GF-D8 (cell line): ENCODE measurements at regions not wholly inside any gene's neighbourhood (a gene's known extent, or its start where the extent isn't known, plus 50 kb on each side); places are given as distances from the start of the nearest gene placed in this dataset.
"Not testable (repeated sequence)": the region's sequence is repeated elsewhere in the genome, so short reads cannot be mapped to it uniquely, and the experiment has no call there.

Experiments
- DNase-seq: peaks from one replicate; lab custom pipeline; 2025; lab: John Stamatoyannopoulos, UW

DNA sequence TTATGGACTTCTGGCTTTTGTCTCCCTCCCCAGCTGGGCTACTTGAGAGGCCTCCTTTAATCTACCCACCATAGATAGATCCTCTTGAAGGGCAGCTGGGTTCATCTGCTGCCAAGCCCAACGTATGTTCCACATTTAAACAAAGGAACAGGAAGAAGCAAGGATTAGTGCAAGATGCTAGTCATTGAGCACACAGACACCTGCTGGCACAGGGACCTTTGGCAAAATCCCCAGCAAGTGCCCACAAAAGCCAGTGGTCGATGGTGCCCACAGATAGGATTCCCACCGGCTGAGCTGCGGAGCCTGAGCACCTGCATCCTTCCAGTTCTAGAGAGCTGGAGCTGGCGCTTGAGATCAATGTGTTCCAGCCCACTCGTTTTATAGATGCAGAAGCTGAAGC is 57.7 kb upstream of the SHB start:
- no peak for DNase-seq

DNA sequence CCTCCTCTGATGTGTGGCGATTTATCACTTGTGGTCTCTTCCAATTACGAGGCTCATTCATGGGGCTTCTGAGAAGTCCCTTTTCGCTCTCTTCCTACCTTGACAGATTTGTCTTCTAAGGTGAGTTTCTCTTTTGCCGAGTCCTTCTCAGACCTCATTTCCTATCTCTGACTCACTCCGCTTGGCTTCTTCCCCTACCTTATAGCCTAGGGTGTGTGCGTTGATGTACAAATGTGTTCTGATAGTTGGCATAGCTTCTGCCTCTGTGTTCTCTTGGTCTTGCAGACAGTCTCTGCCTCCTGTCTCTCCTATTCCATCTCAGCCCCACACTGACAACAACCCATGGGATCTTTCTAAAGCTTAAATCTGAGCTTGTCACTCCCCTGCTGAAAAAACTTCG is 56.9 kb upstream of the SHB start:
- no peak for DNase-seq

DNA sequence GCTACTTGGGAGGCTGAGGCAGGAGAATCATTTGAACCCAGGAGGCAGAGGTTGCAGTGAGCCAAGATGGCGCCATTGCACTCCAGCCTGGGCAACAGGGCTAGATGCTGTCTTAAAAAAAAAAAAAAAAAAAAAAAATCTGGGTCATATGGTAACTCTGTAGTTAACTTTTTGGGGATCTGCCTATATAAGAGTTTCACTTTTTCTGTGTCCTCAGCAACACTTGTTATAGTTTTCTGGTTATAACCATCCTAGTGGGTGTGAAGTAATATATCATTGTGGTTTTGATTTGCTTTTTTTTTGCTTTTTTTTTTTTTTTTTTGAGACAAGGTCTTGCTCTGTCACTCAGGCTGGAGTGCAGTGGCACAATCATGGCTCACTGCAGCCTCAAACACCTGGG is 54.3 kb upstream of the SHB start:
- not testable (repeated sequence) for DNase-seq

DNA sequence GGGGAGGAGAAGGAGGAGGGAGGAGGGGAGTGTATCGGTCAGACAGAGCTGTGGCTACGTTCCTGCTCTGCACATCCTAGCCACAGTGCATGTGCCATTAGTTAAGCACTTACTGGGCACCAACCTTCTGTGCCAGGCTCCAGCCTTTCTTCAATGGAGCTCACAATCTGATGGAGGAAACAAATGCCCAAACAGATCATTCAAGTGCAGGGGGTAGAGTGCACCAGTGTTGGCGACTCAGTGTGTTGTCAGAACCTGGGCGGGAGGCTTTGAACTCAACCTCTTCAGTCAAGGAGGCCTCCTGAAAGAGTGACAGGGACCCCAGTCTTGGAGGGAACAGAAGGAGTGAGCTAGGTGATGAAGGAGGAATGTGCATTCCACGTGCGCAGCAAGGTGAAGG is 51.9 kb upstream of the SHB start:
- no peak for DNase-seq

DNA sequence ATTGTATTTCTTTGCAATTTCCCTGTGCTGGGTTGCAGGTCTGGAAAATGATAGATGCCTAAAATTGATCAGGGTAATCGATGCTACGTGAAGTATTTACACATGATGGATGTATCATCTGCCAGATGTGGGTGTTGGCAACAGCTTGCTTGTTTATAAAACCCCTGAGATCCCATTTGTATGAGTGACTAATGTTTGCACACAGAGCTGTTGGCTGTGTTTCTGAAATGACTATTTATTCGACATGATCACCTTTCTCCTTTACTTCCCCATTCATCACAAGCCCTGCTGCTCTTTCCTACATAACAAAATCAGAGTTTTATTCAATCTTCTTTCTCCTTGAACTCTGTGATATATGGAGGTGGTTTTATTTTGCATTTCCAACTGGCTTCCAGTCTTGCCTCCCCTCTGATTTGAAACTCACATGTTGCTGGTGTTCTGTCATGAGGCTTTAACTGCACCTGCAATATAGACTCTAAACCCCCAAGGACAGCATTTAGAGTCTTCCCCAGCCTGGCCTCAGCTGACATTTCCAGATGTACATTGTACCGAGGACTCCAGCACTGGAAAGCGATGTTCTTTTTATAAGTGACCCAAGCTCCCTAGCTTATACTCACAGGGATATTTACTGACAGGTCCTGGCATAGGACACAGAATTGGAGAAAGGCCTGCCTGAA is 50.7 kb upstream of the SHB start:
- DNase-seq, result no peak

DNA sequence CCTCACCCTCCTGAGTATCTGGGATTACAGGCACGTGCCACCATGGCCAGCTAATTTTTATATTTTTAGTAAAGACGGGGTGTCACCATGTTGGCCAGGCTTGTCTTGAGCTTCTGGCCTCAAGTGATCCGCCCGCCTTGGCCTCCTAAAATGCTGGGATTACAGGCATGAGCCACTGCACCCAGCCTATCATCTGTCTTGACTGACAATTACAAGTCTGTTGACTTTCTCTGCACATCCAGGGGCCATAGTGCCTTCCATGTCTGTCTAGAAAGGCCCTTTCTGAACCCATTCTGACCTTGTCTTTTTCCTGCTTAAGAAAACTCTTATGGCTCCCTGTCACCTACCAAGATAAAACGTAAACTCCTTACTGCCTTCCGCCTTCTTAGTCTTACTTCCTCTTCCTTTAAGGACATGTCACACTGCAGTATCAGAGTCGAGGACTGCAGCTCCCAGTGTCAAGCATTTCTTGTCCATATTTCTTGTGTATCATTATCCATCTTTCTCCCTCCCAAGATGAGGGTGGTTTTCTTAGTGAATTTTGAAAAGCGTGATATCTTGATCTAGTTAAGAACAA is 49.9 kb upstream of the SHB start:
- DNase-seq, result peak; percentile 2
